ENCODE measurements at regions not wholly inside any gene's neighbourhood (a gene's known extent, or its start where the extent isn't known, plus 50 kb on each side); places are given as distances from the start of the nearest gene placed in this dataset.

GRCh38 chrX:1802912-1803311 is 188.1 kb downstream of the ASMT start:
- no peaks in the 10 kb centered on the region for H3K4me1 ChIP-seq (ENCODE audit: insufficient read depth, low read length, poor library complexity, severe bottlenecking)
- no peak overlapping the region for H3K4me3 ChIP-seq (ENCODE audit: low read depth, low read length, poor library complexity, severe bottlenecking)
- intact Hi-C loops (cut with micrococcal nuclease; ENCODE audit: unreplicated experiment) = no loop called here
- no TSS peak for BruUV-seq (replicated peaks)
- no peak for DNase-seq (ENCODE audit: low spot score)
- ChIA-PET POLR2A (ENCODE audit: low non-redundant PET) (no interaction called here), CTCF (no interaction called here)
- peaks cover 12% of the 10 kb centered on the region for H3K27me3 ChIP-seq (replicated peaks; ENCODE audit: insufficient read depth, low read depth, low read length, poor library complexity)
- TF ChIP-seq CTCF (conservative IDR thresholded peaks at IDR 0.05; ENCODE audit: low read depth, low read length) (no peak), EZH2 (IDR thresholded peaks at IDR 0.05; ENCODE audit: borderline replicate concordance, low read depth, low read length, poor library complexity, severe bottlenecking) (no peak)
- no peaks in the 10 kb centered on the region for H3K36me3 ChIP-seq (ENCODE audit: insufficient read depth, low read length, poor library complexity, severe bottlenecking)
- H3K9me3 ChIP-seq (ENCODE audit: low read depth, low read length, poor library complexity, severe bottlenecking) = no peaks in the 10 kb centered on the region
- H3K27ac ChIP-seq (ENCODE audit: low read depth, low read length, poor library complexity, severe bottlenecking) = no peak overlapping the region

- no TSS peak for BruUV-seq (replicated peaks)
- H3K4me1 ChIP-seq (ENCODE audit: insufficient read depth, low read length, poor library complexity, severe bottlenecking) = no peaks in the 10 kb centered on the region
- DNase-seq (ENCODE audit: low spot score) = no peak
- intact Hi-C loops (cut with micrococcal nuclease; ENCODE audit: unreplicated experiment) = no loop called here
- no peaks in the 10 kb centered on the region for H3K9me3 ChIP-seq (ENCODE audit: low read depth, low read length, poor library complexity, severe bottlenecking)
- H3K36me3 ChIP-seq (ENCODE audit: insufficient read depth, low read length, poor library complexity, severe bottlenecking) = no peaks in the 10 kb centered on the region
- H3K27me3 ChIP-seq (replicated peaks; ENCODE audit: insufficient read depth, low read depth, low read length, poor library complexity) = peaks cover 11% of the 10 kb centered on the region
- CTCF ChIA-PET = no interaction called here
- H3K4me3 ChIP-seq (ENCODE audit: low read depth, low read length, poor library complexity, severe bottlenecking) = no peak overlapping the region
- no peak for TF ChIP-seq EZH2 (IDR thresholded peaks at IDR 0.05; ENCODE audit: borderline replicate concordance, low read depth, low read length, poor library complexity, severe bottlenecking)
- no peak for TF ChIP-seq CTCF (conservative IDR thresholded peaks at IDR 0.05; ENCODE audit: low read depth, low read length)
- no peak overlapping the region for H3K27ac ChIP-seq (ENCODE audit: low read depth, low read length, poor library complexity, severe bottlenecking)
- POLR2A ChIA-PET (ENCODE audit: low non-redundant PET) = no interaction called here
These were observed 188.9 kb downstream of the ASMT start for GRCh38 chrX:1803741-1804140.

- TF ChIP-seq EZH2 (IDR thresholded peaks at IDR 0.05; ENCODE audit: borderline replicate concordance, low read depth, low read length, poor library complexity, severe bottlenecking) = no peak
- no peak for TF ChIP-seq CTCF (conservative IDR thresholded peaks at IDR 0.05; ENCODE audit: low read depth, low read length)
- Histone ChIP-seq H3K27ac (ENCODE audit: low read depth, low read length, poor library complexity, severe bottlenecking) (no peak overlapping the region), H3K36me3 (ENCODE audit: insufficient read depth, low read length, poor library complexity, severe bottlenecking) (no peaks in the 10 kb centered on the region), H3K9me3 (ENCODE audit: low read depth, low read length, poor library complexity, severe bottlenecking) (no peaks in the 10 kb centered on the region), H3K27me3 (replicated peaks; ENCODE audit: insufficient read depth, low read depth, low read length, poor library complexity) (no peaks in the 10 kb centered on the region), H3K4me3 (ENCODE audit: low read depth, low read length, poor library complexity, severe bottlenecking) (no peak overlapping the region), H3K4me1 (ENCODE audit: insufficient read depth, low read length, poor library complexity, severe bottlenecking) (no peaks in the 10 kb centered on the region)
- intact Hi-C loops (cut with micrococcal nuclease; ENCODE audit: unreplicated experiment) = no loop called here
- DNase-seq (ENCODE audit: low spot score) = no peak
- ChIA-PET POLR2A (ENCODE audit: low non-redundant PET) (no interaction called here), CTCF (no interaction called here)
- BruUV-seq (replicated peaks) = no TSS peak
These were observed 192.5 kb downstream of the ASMT start for GRCh38 chrX:1807301-1807731.
